HG03108 (cell line): ENCODE measurements at regions not wholly inside any gene's neighbourhood (a gene's known extent, or its start where the extent isn't known, plus 50 kb on each side); places are given as distances from the start of the nearest gene placed in this dataset.

ENCODE experiments used
- ATAC-seq: cut with Tn5 transposase; IDR thresholded peaks from one replicate; pipeline ENCODE4 v1.9.1; 2021; ENCODE audit warnings: moderate library complexity; ENCODE audit not compliant: unreplicated experiment

- no peak for ATAC-seq
Measured at GRCh38 chr5:122715095-122715494, 59.8 kb upstream of the SNX2 start.

- no peak for ATAC-seq
Measured at GRCh38 chr5:122718611-122719010, 56.3 kb upstream of the SNX2 start.

- no peak for ATAC-seq
Measured at GRCh38 chr5:122719991-122720746, 54.7 kb upstream of the SNX2 start.

DNA sequence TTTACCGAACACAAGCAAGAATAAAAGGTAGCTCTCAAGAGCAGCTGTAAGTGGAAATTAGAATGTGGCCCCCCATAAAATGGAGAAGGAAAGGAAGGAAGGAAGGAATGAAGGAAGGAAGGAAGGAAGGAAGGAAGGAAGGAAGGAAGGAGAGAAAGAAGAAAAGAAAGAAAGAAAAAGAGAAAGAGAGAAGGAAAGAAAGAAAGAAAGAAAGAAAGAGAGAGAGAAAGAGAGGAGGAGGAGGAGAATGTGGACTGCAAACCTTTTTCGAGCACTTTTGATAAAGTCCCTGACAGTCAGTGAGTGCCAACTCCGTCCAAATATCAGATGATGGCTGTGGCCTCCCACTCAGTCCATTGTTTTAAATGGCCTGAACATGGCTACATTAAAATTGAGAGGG lies 53.8 kb upstream of the SNX2 start:
- ATAC-seq: no peak

GRCh38 chr5:122722341-122722740 lies 52.5 kb upstream of the SNX2 start:
- ATAC-seq: no peak

DNA sequence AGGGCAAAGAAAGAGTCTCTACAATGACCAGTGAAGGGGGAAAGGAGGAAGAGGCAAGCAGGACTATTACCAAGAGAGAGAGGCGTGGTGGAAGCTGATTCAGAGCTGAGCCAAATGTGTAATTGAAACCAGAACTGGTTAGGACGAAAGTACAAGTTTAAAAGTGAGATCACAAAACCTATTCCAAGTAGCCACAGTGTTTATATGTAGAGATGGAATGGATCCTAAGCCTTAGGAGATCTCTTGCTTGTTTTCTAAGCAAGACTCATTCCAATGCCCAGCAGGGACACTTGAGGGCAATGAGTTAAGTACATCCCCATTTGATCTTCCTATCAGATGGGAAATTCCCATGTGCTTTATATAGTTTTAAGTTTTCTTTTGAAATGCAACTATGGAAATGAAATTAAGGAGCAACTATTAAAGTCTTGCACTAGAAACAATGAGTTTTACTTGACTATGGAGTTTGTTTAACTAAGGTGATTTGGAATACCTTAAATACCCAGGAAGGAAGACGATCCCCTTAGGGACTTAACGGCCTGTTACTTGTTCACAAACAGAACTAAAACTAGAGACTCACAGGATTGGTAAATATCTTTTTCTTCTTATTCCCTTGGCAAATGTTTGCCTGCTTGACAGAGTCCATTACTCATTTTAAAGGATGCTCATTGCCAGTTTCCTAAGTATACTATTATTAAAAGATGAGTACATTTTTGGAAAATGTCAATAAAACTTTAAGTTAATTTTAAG lies 51.1 kb upstream of the SNX2 start:
- peak; percentile 93 for ATAC-seq
